GM12865 (cell line): ENCODE measurements at regions not wholly inside any gene's neighbourhood (a gene's known extent, or its start where the extent isn't known, plus 50 kb on each side); places are given as distances from the start of the nearest gene placed in this dataset.
"Not testable (repeated sequence)": the region's sequence is repeated elsewhere in the genome, so short reads cannot be mapped to it uniquely, and the experiment has no call there.

Experiments used
- DNase-seq: peaks from one replicate; pipeline ENCODE4 v3.0.0; 2010; ENCODE audit warnings: low read depth
- H3K4me3 ChIP-seq: 2 replicates; pipeline ENCODE4 v1.5.1; 2011; ENCODE audit warnings: mild to moderate bottlenecking, low read depth, low read length, control low read depth
- CTCF ChIP-seq: IDR thresholded peaks from 2 replicates; pipeline ENCODE4 v1.5.1; 2011; ENCODE audit warnings: low read length, control low read depth, low read depth, inconsistent platforms; ENCODE audit not compliant: insufficient read depth; ENCODE audit errors: missing control alignments

- H3K4me3 ChIP-seq: no peak overlapping the region
- no peak for TF ChIP-seq CTCF
- DNase-seq: no peak
Observed at GRCh38 chr12:75855360-75855759, 176.2 kb downstream of the PHLDA1 start.

- H3K4me3 ChIP-seq: no peak overlapping the region
- TF ChIP-seq CTCF: no peak
- no peak for DNase-seq
Observed at GRCh38 chr12:75854681-75855309, 176.8 kb downstream of the PHLDA1 start.

- not testable (repeated sequence) for DNase-seq, H3K4me3 ChIP-seq
Observed at GRCh38 chr12:75854137-75854536, 177.4 kb downstream of the PHLDA1 start.

GRCh38 chr12:75853626-75854025, 177.9 kb downstream of the PHLDA1 start:
- TF ChIP-seq CTCF: no peak
- H3K4me3 ChIP-seq: no peak overlapping the region
- DNase-seq: no peak

GRCh38 chr12:75852956-75853355, 178.6 kb downstream of the PHLDA1 start:
- no peak for DNase-seq
- no peak overlapping the region for H3K4me3 ChIP-seq

GRCh38 chr12:75852143-75852542, 179.4 kb downstream of the PHLDA1 start:
- no peak overlapping the region for H3K4me3 ChIP-seq
- no peak for DNase-seq

More at GRCh38 chr12:75852956-75853355, 178.6 kb downstream of the PHLDA1 start:
- no peak for TF ChIP-seq CTCF

More at GRCh38 chr12:75852143-75852542, 179.4 kb downstream of the PHLDA1 start:
- TF ChIP-seq CTCF: no peak
